ENCODE measurements at regions not wholly inside any gene's neighbourhood (a gene's known extent, or its start where the extent isn't known, plus 50 kb on each side); places are given as distances from the start of the nearest gene placed in this dataset.

GRCh38 chr1:57544345-57544744, 120.5 kb upstream of the DAB1 start:
- TF ChIP-seq, protein P1, sequence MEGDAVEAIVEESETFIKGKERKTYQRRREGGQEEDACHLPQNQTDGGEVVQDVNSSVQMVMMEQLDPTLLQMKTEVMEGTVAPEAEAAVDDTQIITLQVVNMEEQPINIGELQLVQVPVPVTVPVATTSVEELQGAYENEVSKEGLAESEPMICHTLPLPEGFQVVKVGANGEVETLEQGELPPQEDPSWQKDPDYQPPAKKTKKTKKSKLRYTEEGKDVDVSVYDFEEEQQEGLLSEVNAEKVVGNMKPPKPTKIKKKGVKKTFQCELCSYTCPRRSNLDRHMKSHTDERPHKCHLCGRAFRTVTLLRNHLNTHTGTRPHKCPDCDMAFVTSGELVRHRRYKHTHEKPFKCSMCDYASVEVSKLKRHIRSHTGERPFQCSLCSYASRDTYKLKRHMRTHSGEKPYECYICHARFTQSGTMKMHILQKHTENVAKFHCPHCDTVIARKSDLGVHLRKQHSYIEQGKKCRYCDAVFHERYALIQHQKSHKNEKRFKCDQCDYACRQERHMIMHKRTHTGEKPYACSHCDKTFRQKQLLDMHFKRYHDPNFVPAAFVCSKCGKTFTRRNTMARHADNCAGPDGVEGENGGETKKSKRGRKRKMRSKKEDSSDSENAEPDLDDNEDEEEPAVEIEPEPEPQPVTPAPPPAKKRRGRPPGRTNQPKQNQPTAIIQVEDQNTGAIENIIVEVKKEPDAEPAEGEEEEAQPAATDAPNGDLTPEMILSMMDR (IDR thresholded peaks at IDR 0.05) = no peak
- no peak for TF ChIP-seq EZH2 (IDR thresholded peaks at IDR 0.05; ENCODE audit: borderline replicate concordance, insufficient read depth, low read depth, low read length, poor library complexity, severe bottlenecking)
